Mesenchymal stem cell (in vitro differentiated cells and primary cell): ENCODE measurements at regions not wholly inside any gene's neighbourhood (a gene's known extent, or its start where the extent isn't known, plus 50 kb on each side); places are given as distances from the start of the nearest gene placed in this dataset.

Experiments
- DNase-seq: peaks from one replicate; pipeline ENCODE4 v3.0.0-alpha.2; 2013
- H2AFZ ChIP-seq: one replicate; pipeline ENCODE4 v1.6.1; 2013; ENCODE audit warnings: low read depth, mild to moderate bottlenecking, control low read depth, inconsistent platforms, low read length, moderate library complexity
- H2AK5ac ChIP-seq: 2 replicates; pipeline ENCODE4 v1.6.1; 2013; ENCODE audit warnings: low read length, moderate library complexity, mild to moderate bottlenecking, inconsistent platforms; ENCODE audit not compliant: severe bottlenecking
- H2BK120ac ChIP-seq: one replicate; pipeline ENCODE4 v1.6.1; 2013; ENCODE audit warnings: low read depth, mild to moderate bottlenecking, inconsistent platforms, low read length, moderate library complexity
- H2BK12ac ChIP-seq, 2 experiments: one replicate each; pipeline ENCODE4 v1.6.1; 2013; ENCODE audit warnings: inconsistent platforms in 2 of 2, low read length in 2 of 2, mild to moderate bottlenecking in 2 of 2, moderate library complexity in 2 of 2, control low read depth in 1 of 2
- H2BK15ac ChIP-seq: one replicate; pipeline ENCODE4 v1.6.1; 2013; ENCODE audit warnings: mild to moderate bottlenecking, low read depth, inconsistent platforms; ENCODE audit not compliant: poor library complexity, severe bottlenecking
- H2BK5ac ChIP-seq: 2 replicates; pipeline ENCODE4 v1.6.1; 2013; ENCODE audit warnings: low read depth, mild to moderate bottlenecking, low read length, control low read depth, inconsistent platforms; ENCODE audit not compliant: poor library complexity, severe bottlenecking
- H3K14ac ChIP-seq, 2 experiments: one replicate each; pipeline ENCODE4 v1.6.1; 2013; ENCODE audit warnings: inconsistent platforms in 2 of 2, low read length in 2 of 2, control low read depth in 1 of 2, mild to moderate bottlenecking in 1 of 2, moderate library complexity in 1 of 2
- H3K18ac ChIP-seq, 2 experiments: one replicate each; pipeline ENCODE4 v1.6.1; 2013; ENCODE audit warnings: inconsistent platforms in 2 of 2, low read length in 2 of 2, control low read depth in 1 of 2, low read depth in 1 of 2, mild to moderate bottlenecking in 1 of 2
- H3K23ac ChIP-seq, 2 experiments: one replicate each; pipeline ENCODE4 v1.6.1; 2013; ENCODE audit warnings: inconsistent platforms in 2 of 2, low read length in 2 of 2, mild to moderate bottlenecking in 2 of 2, moderate library complexity in 2 of 2, control low read depth in 1 of 2
- H3K27ac ChIP-seq: 2 replicates; pipeline ENCODE4 v1.5.1; 2013; ENCODE audit warnings: mild to moderate bottlenecking, moderate library complexity, low read length, control low read depth, inconsistent platforms; ENCODE audit not compliant: poor library complexity, severe bottlenecking
- H3K27me3 ChIP-seq, 2 experiments: 2 replicates each; pipeline versions ENCODE4 v1.6.1 to v1.7.0; 2013; ENCODE audit warnings: low read length in 2 of 2, mild to moderate bottlenecking in 2 of 2, moderate library complexity in 2 of 2, control low read depth in 1 of 2, inconsistent platforms in 1 of 2; ENCODE audit not compliant: control insufficient read depth in 1 of 2, insufficient read depth in 1 of 2
- H3K36me3 ChIP-seq, 2 experiments: 2 replicates each; pipeline versions ENCODE4 v1.6.1 to v1.7.0; 2013; ENCODE audit warnings: low read length in 2 of 2, control low read depth in 1 of 2, inconsistent platforms in 1 of 2, low read depth in 1 of 2, mild to moderate bottlenecking in 1 of 2; ENCODE audit not compliant: insufficient read depth in 2 of 2, control insufficient read depth in 1 of 2
- H3K4ac ChIP-seq, 2 experiments: one replicate each; pipeline ENCODE4 v1.6.1; 2013; ENCODE audit warnings: inconsistent platforms in 2 of 2, low read length in 2 of 2, mild to moderate bottlenecking in 2 of 2, moderate library complexity in 2 of 2, control low read depth in 1 of 2, low read depth in 1 of 2
- H3K4me1 ChIP-seq: 2 replicates; pipeline ENCODE4 v1.6.1; 2013; ENCODE audit warnings: low read depth, low read length, control low read depth; ENCODE audit not compliant: control insufficient read depth, insufficient read depth
- H3K4me2 ChIP-seq: 2 replicates; pipeline ENCODE4 v1.6.1; 2013; ENCODE audit warnings: low read length, mild to moderate bottlenecking, inconsistent platforms; ENCODE audit not compliant: poor library complexity, severe bottlenecking
- H3K4me3 ChIP-seq, 2 experiments: 2 replicates each; pipeline versions ENCODE4 v1.5.1 to v1.7.0; 2013; ENCODE audit warnings: low read length in 2 of 2, mild to moderate bottlenecking in 2 of 2, control low read depth in 1 of 2, low read depth in 1 of 2; ENCODE audit not compliant: insufficient read depth in 1 of 2
- H3K79me1 ChIP-seq: replicated peaks from 2 replicates; pipeline ENCODE4 v1.6.1; 2013; ENCODE audit warnings: mild to moderate bottlenecking, control low read depth, low read length, inconsistent platforms; ENCODE audit not compliant: poor library complexity, severe bottlenecking
- H3K9ac ChIP-seq: 2 replicates; pipeline ENCODE4 v1.7.0; 2013; ENCODE audit warnings: mild to moderate bottlenecking, low read length, moderate library complexity
- H3K9me3 ChIP-seq: 2 replicates; pipeline ENCODE4 v1.7.0; 2013; ENCODE audit warnings: mild to moderate bottlenecking, low read length; ENCODE audit not compliant: control insufficient read depth
- H4K8ac ChIP-seq: one replicate; pipeline ENCODE4 v1.6.1; 2013; ENCODE audit warnings: inconsistent platforms, mild to moderate bottlenecking, low read length, moderate library complexity
- H4K91ac ChIP-seq: one replicate; pipeline ENCODE4 v1.6.1; 2013; ENCODE audit warnings: mild to moderate bottlenecking, low read length, inconsistent platforms
- WGBS: methylation state at CpG from one replicate; pipeline ENCODE4 v1.1.7; 2013; ENCODE audit warnings: mixed read lengths; 5-methylcytosine and 5-hydroxymethylcytosine counted together

DNA sequence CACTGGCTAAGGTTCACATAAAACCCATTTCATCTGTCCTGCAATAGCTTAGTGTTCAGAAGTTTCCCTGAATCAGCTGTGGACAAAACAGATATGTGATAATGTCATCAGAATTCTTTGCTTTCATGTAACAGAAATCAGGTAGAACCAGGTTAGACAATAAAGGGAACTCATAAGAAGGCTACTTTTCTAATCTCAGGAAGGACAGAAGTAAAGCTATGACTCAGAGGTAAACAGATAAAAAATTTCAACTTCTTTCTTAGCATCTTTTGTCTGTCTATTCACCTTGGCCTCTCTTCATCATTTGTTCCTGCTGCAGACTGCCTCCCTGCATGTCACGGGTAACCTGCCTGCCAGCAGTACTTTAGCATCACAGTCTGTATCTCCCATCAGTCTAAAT is 643.1 kb downstream of the MECOM start:
- Histone ChIP-seq H3K23ac (no peak overlapping the region), H2AFZ (no peak overlapping the region), H2BK12ac (no peak overlapping the region), H3K18ac (no peak overlapping the region), H4K91ac (no peak overlapping the region), H3K27ac (no peak overlapping the region), H2BK120ac (no peak overlapping the region), H3K4me3 (no peak overlapping the region), H2BK5ac (no peak overlapping the region), H2AK5ac (no peak overlapping the region), H3K27me3 (no peaks in the 10 kb centered on the region), H4K8ac (no peak overlapping the region), H3K36me3 (no peaks in the 10 kb centered on the region), H3K14ac (no peak overlapping the region), H3K4me1 (no peaks in the 10 kb centered on the region), H3K79me1 (no peaks in the 10 kb centered on the region), H3K9ac (no peak overlapping the region), H3K4me2 (no peak overlapping the region), H2BK15ac (no peak overlapping the region), H3K4ac (no peak overlapping the region), H3K9me3 (no peaks in the 10 kb centered on the region)
- WGBS, result 100% methylated on average over 1 of the region's 1 CpG
- DNase-seq, result no peak

- Histone ChIP-seq H2BK12ac (no peak overlapping the region), H3K27me3 (no peaks in the 10 kb centered on the region), H3K4me1 (no peaks in the 10 kb centered on the region), H4K8ac (no peak overlapping the region), H2AK5ac (no peak overlapping the region), H3K4me2 (no peak overlapping the region), H2AFZ (no peak overlapping the region), H3K27ac (no peak overlapping the region), H3K9ac (no peak overlapping the region), H3K9me3 (no peaks in the 10 kb centered on the region), H4K91ac (no peak overlapping the region), H3K36me3 (no peaks in the 10 kb centered on the region), H3K4me3 (no peak overlapping the region), H3K79me1 (no peaks in the 10 kb centered on the region), H3K14ac (no peak overlapping the region), H3K4ac (no peak overlapping the region), H2BK15ac (no peak overlapping the region), H3K23ac (no peak overlapping the region), H2BK5ac (no peak overlapping the region), H3K18ac (no peak overlapping the region), H2BK120ac (no peak overlapping the region)
- no peak for DNase-seq
These were observed 654.1 kb downstream of the MECOM start for GRCh38 chr3:169009453-169009852.

- no peak overlapping the region for H2AK5ac ChIP-seq
- no peak overlapping the region for H3K18ac ChIP-seq
These were observed 654.6 kb downstream of the MECOM start for GRCh38 chr3:169008776-169009358.

GRCh38 chr3:169007145-169007544 is 656.4 kb downstream of the MECOM start:
- H2AK5ac ChIP-seq, result no peak overlapping the region
- no peak overlapping the region for H2AFZ ChIP-seq
- H3K4ac ChIP-seq, result no peak overlapping the region
- H3K36me3 ChIP-seq, result no peaks in the 10 kb centered on the region
- no CpG with 5 or more reads among the region's 2 CpGs for WGBS
- no peak overlapping the region for H2BK15ac ChIP-seq
- H3K4me2 ChIP-seq, result no peak overlapping the region
- DNase-seq, result no peak
- H2BK5ac ChIP-seq, result no peak overlapping the region
- no peak overlapping the region for H3K27ac ChIP-seq
- H4K91ac ChIP-seq, result no peak overlapping the region
- no peak overlapping the region for H4K8ac ChIP-seq
- no peak overlapping the region for H3K4me3 ChIP-seq
- no peaks in the 10 kb centered on the region for H3K9me3 ChIP-seq
- no peak overlapping the region for H3K23ac ChIP-seq
- H3K27me3 ChIP-seq, result no peaks in the 10 kb centered on the region
- no peaks in the 10 kb centered on the region for H3K79me1 ChIP-seq
- no peak overlapping the region for H3K18ac ChIP-seq
- no peak overlapping the region for H3K14ac ChIP-seq
- no peak overlapping the region for H2BK120ac ChIP-seq
- H2BK12ac ChIP-seq, result no peak overlapping the region
- H3K9ac ChIP-seq, result no peak overlapping the region
- no peaks in the 10 kb centered on the region for H3K4me1 ChIP-seq

More at GRCh38 chr3:169008776-169009358, 654.6 kb downstream of the MECOM start:
- no peak overlapping the region for H2AFZ ChIP-seq
- H3K9me3 ChIP-seq, result no peaks in the 10 kb centered on the region
- H3K27me3 ChIP-seq, result no peaks in the 10 kb centered on the region
- H2BK15ac ChIP-seq, result no peak overlapping the region
- no peak overlapping the region for H3K9ac ChIP-seq
- no peak for DNase-seq
- no peaks in the 10 kb centered on the region for H3K79me1 ChIP-seq
- no peak overlapping the region for H2BK5ac ChIP-seq
- no peak overlapping the region for H3K23ac ChIP-seq
- no peak overlapping the region for H2BK120ac ChIP-seq
- H3K36me3 ChIP-seq, result no peaks in the 10 kb centered on the region
- H3K4me1 ChIP-seq, result no peaks in the 10 kb centered on the region
- no peak overlapping the region for H4K8ac ChIP-seq
- 25% methylated on average over 2 of the region's 2 CpGs for WGBS
- no peak overlapping the region for H3K14ac ChIP-seq
- no peak overlapping the region for H3K4me2 ChIP-seq
- H3K27ac ChIP-seq, result no peak overlapping the region
- no peak overlapping the region for H2BK12ac ChIP-seq
- no peak overlapping the region for H3K4ac ChIP-seq
- H4K91ac ChIP-seq, result no peak overlapping the region
- no peak overlapping the region for H3K4me3 ChIP-seq
